ENCODE measurements at regions not wholly inside any gene's neighbourhood (a gene's known extent, or its start where the extent isn't known, plus 50 kb on each side); places are given as distances from the start of the nearest gene placed in this dataset.
A peak's percentile ranks its signal among the peaks of the same experiment; 100 is the strongest.

- H3K4me3 Mint-ChIP-seq, result no peak overlapping the region
- Histone ChIP-seq H3K36me3 (ENCODE audit: control insufficient read depth, insufficient read depth, low read length) (no peaks in the 10 kb centered on the region), H3K9me3 (ENCODE audit: control insufficient read depth, low read length) (no peaks in the 10 kb centered on the region), H3K4me3 (ENCODE audit: low read length) (no peak overlapping the region), H3K27ac (ENCODE audit: low read depth, low read length) (no peak overlapping the region), H3K9ac (ENCODE audit: extremely low read depth, low read length, poor library complexity, severe bottlenecking) (no peak overlapping the region), H3K27me3 (ENCODE audit: control insufficient read depth, insufficient read depth, low read length, poor library complexity, severe bottlenecking) (no peaks in the 10 kb centered on the region), H3K4me1 (ENCODE audit: control insufficient read depth, insufficient read depth, low read length) (peaks cover 5% of the 10 kb centered on the region)
- H3K27ac Mint-ChIP-seq, result no peak overlapping the region
- 89 to 100% methylated on average over 1 to 4 of the region's 4 CpGs for WGBS, 2 experiments (ENCODE audit: insufficient coverage in 1 of 2, insufficient read length in 1 of 2)
- H3K9me3 Mint-ChIP-seq, result peaks cover 6% of the 10 kb centered on the region
- H3K36me3 Mint-ChIP-seq (ENCODE audit: low read depth), result no peaks in the 10 kb centered on the region
- peaks cover 8% of the 10 kb centered on the region for H3K4me1 Mint-ChIP-seq
- no peaks in the 10 kb centered on the region for H3K27me3 Mint-ChIP-seq (ENCODE audit: insufficient read depth)
- TF ChIP-seq, protein P1, sequence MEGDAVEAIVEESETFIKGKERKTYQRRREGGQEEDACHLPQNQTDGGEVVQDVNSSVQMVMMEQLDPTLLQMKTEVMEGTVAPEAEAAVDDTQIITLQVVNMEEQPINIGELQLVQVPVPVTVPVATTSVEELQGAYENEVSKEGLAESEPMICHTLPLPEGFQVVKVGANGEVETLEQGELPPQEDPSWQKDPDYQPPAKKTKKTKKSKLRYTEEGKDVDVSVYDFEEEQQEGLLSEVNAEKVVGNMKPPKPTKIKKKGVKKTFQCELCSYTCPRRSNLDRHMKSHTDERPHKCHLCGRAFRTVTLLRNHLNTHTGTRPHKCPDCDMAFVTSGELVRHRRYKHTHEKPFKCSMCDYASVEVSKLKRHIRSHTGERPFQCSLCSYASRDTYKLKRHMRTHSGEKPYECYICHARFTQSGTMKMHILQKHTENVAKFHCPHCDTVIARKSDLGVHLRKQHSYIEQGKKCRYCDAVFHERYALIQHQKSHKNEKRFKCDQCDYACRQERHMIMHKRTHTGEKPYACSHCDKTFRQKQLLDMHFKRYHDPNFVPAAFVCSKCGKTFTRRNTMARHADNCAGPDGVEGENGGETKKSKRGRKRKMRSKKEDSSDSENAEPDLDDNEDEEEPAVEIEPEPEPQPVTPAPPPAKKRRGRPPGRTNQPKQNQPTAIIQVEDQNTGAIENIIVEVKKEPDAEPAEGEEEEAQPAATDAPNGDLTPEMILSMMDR (conservative IDR thresholded peaks at IDR 0.05), result no peak
- DNase-seq, result no peak
Measured at GRCh38 chr3:113070681-113071113, 79.9 kb downstream of the GTPBP8 start.

- DNase-seq, result no peak
- H3K27ac ChIP-seq (ENCODE audit: low read depth, low read length), result no peak overlapping the region
- no peak overlapping the region for H3K27ac Mint-ChIP-seq
- peaks cover 16% of the 10 kb centered on the region for H3K4me1 Mint-ChIP-seq
- no peak overlapping the region for H3K9ac ChIP-seq (ENCODE audit: extremely low read depth, low read length, poor library complexity, severe bottlenecking)
- no peaks in the 10 kb centered on the region for H3K36me3 ChIP-seq (ENCODE audit: control insufficient read depth, insufficient read depth, low read length)
- no peaks in the 10 kb centered on the region for H3K9me3 Mint-ChIP-seq
- H3K4me3 Mint-ChIP-seq, result no peak overlapping the region
- 50 to 71% methylated on average over 2 to 4 of the region's 4 CpGs for WGBS, 2 experiments (ENCODE audit: insufficient coverage in 1 of 2, insufficient read length in 1 of 2)
- no peaks in the 10 kb centered on the region for H3K27me3 Mint-ChIP-seq (ENCODE audit: insufficient read depth)
- no peaks in the 10 kb centered on the region for H3K36me3 Mint-ChIP-seq (ENCODE audit: low read depth)
- TF ChIP-seq, protein P1 (conservative IDR thresholded peaks at IDR 0.05), result no peak
- peaks cover 5% of the 10 kb centered on the region for H3K4me1 ChIP-seq (ENCODE audit: control insufficient read depth, insufficient read depth, low read length)
- no peak overlapping the region for H3K4me3 ChIP-seq (ENCODE audit: low read length)
- H3K9me3 ChIP-seq (ENCODE audit: control insufficient read depth, low read length), result no peaks in the 10 kb centered on the region
- no peaks in the 10 kb centered on the region for H3K27me3 ChIP-seq (ENCODE audit: control insufficient read depth, insufficient read depth, low read length, poor library complexity, severe bottlenecking)
Measured at GRCh38 chr3:113075588-113075987, 84.8 kb downstream of the GTPBP8 start.

GRCh38 chr3:113079218-113079961, 88.6 kb downstream of the GTPBP8 start:
- Histone ChIP-seq H3K27me3 (ENCODE audit: control insufficient read depth, insufficient read depth, low read length, poor library complexity, severe bottlenecking) (no peaks in the 10 kb centered on the region), H3K4me3 (ENCODE audit: low read length) (no peak overlapping the region), H3K4me1 (ENCODE audit: control insufficient read depth, insufficient read depth, low read length) (no peaks in the 10 kb centered on the region), H3K36me3 (ENCODE audit: control insufficient read depth, insufficient read depth, low read length) (no peaks in the 10 kb centered on the region), H3K9ac (ENCODE audit: extremely low read depth, low read length, poor library complexity, severe bottlenecking) (no peak overlapping the region), H3K9me3 (ENCODE audit: control insufficient read depth, low read length) (no peaks in the 10 kb centered on the region), H3K27ac (ENCODE audit: low read depth, low read length) (peak overlapping the region; percentile 59)
- H3K4me3 Mint-ChIP-seq, result no peak overlapping the region
- 53 to 65% methylated on average over 9 to 10 of the region's 10 CpGs for WGBS, 2 experiments (ENCODE audit: insufficient coverage in 1 of 2, insufficient read length in 1 of 2)
- TF ChIP-seq, protein P1 (conservative IDR thresholded peaks at IDR 0.05), result no peak
- DNase-seq, result no peak
- no peaks in the 10 kb centered on the region for H3K27me3 Mint-ChIP-seq (ENCODE audit: insufficient read depth)
- H3K4me1 Mint-ChIP-seq, result peaks cover 9% of the 10 kb centered on the region
- H3K9me3 Mint-ChIP-seq, result no peaks in the 10 kb centered on the region
- H3K36me3 Mint-ChIP-seq (ENCODE audit: low read depth), result no peaks in the 10 kb centered on the region
- no peak overlapping the region for H3K27ac Mint-ChIP-seq

All from endodermal cell (in vitro differentiated cells).